ENCODE measurements at regions not wholly inside any gene's neighbourhood (a gene's known extent, or its start where the extent isn't known, plus 50 kb on each side); places are given as distances from the start of the nearest gene placed in this dataset.
"Not testable (repeated sequence)": the region's sequence is repeated elsewhere in the genome, so short reads cannot be mapped to it uniquely, and the experiment has no call there.

DNA sequence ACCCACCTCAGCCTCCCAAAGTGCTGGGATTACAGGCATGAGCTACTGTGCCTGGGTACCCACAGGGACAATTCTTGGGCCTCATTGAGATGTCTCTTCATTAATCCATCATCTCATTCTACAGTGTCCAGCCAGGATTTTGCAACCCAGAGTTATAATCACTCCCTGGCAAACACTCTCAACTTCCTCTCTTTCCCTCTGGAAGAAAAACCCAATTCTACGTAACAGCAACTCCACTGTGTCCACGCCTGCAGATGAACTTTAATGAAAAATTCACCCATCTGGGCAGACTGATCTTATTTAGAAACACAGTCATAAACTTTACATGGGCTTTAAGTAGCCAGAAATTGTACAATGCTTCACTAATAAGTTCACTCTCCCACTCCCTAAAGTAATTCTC, 90.1 kb upstream of the ABCC4 start:
- no peak for DNase-seq

DNA sequence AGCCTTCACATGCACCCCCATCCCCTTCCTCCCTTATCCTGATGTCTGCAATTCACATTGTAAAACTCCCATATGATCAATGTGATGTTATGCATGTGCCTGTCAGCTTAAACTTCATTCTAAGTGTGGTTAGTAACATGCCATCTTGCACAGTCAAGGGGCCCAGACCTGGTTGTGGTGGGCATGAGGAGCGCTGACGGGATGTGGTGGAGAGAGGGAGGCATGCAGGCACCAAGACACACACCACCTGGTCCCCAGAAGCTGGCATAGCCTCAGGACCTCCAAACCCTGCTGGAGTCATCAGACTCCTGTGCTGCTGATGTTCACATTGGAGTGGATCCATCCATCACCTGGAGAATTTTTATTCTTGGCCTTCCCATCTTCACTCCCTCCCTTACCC, 90.5 kb upstream of the ABCC4 start:
- DNase-seq: no peak

DNA sequence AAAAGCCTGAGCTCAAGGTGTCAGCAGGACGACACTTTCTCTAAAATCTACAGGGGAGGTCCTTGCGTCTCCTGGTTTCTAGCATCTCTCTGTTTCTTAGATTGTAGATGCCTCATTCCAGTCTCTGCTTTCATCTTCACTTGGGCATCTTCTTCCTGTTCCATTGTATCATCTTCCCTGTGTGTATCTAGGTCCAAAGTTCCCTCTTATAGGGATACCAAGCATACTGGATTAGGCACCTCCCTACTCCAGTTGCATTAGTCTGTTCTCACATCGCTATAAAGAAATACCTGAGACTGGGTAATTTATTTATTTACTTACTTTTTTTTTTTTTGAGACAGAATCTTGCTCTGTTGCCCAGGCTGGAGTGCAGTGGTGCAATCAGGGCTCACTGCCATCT, 91.3 kb upstream of the ABCC4 start:
- no peak for DNase-seq

DNA sequence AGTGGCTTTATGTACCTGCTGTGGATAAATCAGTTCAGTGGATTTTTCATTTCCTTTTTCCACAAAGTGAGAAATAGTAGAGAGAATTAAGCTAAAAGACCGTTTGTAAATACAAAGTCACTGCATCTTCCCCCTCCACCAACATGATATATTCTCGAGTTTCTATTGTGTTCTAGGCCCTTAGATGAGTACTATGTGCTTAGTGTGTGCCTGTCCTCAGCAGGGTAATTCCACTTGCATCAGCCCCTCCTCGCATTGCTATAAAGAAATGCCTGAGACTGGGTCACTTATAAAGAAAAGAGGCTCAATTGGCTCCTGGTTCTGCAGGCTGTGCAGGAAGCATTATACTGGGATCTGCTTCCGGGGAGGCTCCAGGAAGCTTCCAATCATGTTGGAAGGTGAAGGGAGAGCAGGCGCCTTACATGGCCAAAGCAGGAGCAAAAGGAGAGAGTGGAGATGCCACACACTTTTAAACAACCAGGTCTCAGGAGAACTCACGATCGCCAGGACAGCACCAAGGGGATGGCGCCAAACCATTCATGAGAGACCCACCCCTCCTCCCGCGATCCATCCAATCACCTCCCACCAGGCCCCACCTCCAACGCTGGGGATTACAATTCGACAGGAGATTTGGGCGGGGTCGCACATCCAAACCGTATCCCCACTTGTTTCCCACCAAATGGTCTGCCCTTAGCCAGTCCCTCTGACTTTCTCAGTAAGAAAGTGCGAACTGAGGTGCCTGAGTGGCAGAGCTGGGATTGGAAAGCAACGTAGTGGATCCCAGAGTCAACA, 102.3 kb upstream of the ABCC4 start:
- DNase-seq: no peak

DNA sequence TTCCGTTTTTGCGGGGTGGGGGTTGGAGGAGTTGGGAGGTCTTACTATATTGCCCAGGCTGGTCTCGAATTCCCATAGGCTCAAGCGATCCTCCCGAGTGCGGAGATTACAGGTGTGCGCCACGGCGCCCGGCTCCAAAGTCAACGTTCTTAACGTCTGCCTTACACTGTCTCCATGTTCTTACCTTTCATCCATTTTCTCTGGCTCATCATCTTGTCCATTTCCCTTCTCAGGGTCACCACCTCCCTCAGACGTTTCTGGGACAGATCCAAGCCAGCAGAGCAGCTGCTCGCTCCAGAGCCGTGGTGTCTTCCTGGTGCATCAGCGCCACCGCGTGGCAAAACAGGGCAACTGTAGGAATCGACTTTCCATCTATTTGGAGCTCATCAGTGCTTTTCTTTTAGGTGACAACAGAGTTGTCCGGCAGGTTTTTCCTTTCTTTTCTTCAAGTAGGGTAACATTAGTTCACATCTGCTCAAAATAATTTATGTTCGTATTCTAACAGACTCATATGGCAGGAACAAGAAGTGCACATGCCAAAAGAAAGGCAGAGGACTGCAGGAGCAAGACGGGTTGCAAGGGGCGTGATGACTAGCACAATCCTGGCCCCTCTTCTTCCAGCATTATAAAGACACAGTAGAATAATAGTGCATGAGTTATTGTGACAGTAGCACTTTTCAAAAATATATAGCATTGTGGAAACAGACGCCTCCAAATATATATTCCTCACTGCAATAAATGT, 103.1 kb upstream of the ABCC4 start:
- DNase-seq: peak; percentile 52

DNA sequence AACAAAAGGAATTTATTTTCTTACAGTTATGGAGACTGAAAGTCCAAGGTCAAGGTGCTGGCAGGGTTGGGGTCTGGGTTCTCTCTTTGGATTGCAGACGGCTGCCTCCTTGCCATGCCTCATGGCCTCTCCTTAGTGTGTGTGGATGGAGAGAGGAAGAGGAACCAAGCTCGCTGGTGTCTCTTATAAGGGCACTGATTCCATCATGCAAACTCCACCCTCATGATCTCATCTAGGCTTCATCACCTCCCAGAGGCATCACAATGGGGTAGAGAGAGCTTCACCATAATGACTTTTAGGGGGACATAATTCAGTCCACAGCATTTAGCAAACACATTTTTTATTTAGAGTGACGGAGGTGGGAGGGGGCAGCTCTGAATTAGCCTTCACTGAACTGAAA, 104.9 kb upstream of the ABCC4 start:
- no peak for DNase-seq

DNA sequence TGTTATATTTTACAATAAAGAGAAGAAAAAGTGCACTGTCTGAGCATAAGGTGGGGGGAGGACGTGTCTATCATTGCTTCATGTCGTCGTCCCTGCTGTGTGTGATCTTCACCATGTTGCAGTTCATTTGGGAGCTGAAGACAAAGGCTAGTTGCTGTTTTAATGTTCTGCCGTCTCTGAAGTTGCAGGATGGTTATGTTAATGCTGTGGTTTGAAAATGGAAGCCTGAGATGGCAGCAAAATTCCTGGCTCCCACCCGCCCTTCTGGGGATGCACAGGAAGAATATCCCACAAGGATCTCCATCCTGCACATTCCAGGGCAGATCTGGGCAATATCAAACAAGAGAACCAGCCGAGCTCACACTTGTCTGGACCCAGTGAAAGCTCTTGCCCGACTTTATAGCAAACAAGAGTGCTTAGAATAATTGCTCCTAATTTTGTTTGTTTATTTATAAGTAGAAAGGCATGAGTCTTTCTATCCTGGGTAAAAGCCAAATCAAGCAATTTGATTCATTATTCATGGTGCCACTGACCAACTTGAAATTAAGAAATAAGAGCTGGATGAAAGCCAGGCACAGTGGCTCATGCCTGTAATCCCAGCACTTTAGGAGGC, 110.3 kb upstream of the ABCC4 start:
- no peak for DNase-seq

DNA sequence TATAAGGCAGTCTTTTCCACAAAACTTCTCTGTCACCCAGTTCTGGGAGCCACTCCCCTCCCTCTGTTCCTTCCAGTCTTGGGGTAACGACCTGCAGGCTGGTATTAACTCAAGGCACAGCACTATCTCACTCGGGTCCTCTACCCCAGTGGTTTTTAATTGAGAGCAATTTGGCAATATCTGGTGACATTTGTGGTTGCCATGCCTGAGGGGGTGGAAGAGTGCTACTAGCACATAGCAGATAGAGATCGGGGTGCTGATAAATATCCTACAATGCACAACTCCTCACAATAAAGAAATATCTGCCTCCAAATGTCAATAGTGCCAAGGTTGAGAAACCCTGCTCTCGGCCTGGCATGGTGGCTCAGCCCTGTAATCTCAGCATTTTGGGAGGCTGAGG, 117.7 kb upstream of the ABCC4 start:
- no peak for DNase-seq

DNA sequence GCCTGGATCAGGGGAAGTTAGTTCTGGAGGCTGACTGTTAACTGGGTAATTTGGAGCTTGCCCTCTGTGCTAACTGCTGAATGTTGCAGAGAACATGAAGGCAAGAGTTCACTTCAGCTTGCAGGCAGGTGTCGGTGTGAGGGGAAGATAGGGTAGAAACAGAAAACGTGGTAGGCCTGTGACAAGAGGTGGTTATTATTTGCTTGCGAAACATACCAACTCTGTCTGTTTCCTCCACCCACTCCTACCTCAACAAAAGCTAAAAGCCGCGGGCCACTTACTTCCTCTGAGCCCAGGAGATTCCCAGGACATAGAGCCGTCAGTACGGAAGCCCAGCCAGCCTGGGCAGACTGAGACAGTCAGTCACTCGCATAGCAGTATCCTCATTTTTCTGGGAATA, 119.2 kb upstream of the ABCC4 start:
- DNase-seq: no peak

DNA sequence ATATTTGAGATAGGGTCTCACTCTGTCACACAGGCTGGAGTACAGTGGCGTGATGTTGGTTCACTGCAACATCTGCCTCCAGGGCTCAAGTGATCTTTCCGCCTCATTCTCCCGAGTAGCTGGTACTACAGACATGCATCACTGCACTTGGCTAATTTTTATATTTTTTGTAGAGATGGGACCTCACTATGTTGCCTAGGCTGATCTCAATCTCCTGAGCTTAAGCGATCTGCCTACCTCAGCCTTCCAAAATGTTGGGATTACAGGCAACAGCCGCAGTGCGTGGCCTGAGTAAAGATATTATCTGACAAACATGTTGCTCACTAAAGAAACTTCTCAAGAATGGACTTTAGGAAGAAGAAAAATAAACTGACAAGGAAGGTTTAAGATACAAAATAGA, 125.4 kb upstream of the ABCC4 start:
- peak; percentile 2 for DNase-seq

DNA sequence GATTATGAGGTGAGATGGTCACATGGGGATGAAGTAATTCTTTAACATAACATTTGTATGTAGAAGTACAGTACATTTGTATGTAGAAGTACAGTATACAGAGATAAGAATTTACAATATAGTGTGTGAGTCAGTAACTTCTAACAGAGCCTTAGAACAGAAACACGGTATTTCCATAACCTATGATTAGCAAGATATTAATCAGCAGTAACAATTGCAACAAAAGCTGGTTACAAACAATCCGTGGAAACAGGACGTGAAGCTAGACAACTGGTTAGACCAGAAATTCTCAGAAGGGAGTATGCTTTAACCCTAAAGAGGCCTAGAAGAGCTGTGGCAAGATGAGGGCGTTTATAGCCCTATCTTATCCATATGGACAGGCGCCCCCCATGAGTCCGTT, 122.0 kb upstream of the CLDN10 start:
- not testable (repeated sequence) for DNase-seq

DNA sequence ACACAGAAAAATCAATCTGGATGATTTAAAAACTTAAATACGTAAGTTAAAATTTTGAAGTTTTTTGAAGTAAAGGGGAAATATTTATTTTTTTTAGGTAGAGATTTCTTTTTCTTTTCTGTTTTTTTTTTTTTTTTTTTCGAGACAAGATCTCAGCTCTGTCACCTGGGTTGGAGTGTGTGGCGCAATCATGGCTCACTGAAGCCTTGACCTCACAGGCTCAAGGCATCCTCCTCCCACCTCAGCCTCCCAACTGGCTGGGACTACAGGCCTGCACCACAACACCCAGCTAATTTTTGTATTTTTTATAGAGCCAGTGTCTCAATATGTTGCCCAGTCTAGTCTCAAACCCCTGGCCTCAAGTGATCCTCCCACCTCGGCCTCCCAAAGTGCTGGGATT, 120.4 kb upstream of the CLDN10 start:
- no peak for DNase-seq

DNA sequence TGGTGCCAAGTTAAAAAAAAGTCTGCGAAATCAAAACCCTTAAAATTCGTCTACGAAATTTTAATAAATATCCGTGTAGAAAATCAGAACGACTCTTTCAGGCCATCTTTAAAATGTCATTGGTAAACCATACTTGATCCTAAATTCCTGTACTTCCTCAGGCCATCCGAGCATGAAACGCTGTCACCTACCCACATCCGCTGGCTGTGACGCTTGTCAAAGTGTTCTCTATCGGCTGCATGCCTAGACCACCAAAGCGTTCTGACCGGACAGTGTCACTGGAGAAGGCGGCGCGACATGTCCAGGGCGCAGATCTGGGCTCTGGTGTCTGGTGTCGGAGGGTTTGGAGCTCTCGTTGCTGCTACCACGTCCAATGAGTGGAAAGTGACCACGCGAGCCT, 119.0 kb upstream of the CLDN10 start:
- no peak for DNase-seq

DNA sequence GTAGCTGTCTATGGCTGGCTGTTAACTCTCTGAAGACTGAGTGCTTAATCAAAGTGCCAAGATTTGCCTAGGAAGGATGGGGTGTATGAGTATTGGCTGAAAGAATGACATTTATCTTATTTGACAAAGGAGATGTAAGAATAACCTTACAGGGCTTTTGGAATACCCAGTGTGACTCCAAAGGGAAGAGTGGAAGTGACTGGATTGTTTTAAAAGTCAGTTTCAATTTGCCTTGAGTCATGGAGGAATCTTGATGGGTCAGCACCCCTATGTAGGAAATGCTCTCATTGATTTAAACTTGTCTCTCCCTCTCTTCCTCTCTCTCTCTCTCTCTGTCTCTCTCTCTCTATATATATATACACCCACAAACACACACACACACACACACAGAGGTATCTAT, 118.4 kb upstream of the CLDN10 start:
- no peak for DNase-seq

DNA sequence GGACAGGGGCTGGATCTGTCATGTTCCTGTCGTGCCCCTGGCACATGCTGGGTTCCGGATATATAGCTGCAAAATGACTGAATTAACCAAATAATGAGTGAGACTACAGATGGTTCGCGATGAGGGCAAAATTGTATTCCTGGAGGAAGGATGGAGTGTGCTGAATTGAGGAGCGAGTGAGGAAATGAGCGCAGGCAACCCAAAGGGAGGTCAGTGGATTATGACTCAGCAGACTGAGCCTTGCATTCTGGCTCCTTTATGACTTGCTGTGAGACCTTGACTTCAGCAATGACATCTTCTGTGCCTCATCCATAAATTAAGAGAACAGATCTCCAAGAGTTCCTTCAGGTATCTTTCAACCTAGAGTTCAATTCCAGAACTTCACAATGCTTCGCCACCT, 115.0 kb upstream of the CLDN10 start:
- no peak for DNase-seq

DNA sequence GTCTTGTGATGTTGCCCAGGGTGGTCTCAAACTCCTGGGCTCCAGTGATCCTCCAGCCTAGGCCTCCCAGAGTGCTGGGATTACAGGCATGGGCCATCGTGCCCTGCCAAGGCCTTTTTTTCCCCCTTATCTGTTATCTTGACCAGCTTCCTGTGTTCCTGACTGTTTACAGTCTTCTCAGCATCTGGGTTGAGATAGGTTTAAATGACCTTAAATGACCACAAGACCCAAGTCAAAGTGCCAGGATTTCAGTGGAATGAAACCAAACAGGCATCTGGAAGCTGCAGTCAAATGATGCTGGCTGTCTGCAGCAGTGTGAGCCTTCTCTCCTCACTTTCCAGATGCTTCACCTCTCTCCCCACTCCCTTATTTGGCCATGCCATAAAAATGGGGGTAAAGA, 114.2 kb upstream of the CLDN10 start:
- no peak for DNase-seq

DNA sequence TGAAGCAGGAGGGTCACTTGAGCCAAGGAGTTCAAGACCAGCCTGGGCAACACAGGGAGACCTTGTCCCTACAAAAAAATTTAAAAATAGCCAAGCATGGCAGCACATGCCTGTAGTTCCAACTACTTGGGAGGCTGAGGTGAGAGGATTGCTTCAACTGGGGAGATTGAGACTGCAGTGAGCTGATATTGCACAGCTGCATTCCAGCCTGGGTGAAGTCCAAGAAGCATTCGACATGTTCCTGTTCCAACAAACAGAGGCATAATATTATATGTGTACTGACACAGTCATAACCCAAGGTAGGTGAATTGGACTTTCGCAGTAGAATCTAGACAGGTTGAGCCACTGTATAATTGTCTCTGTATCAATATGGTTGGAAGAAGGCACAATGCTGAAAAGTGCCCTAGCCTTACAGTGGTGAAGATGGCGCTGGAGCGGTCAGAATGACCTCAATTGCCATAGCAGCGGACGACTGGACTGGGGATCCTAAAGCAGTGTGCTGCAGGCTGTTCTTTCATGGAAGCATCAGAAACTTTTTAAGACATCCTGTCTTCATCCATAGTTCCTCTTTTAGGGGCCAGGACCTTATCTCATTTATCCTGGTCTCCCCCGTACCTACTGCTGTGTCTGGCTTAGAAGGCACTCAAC, 112.0 kb upstream of the CLDN10 start:
- no peak for DNase-seq

DNA sequence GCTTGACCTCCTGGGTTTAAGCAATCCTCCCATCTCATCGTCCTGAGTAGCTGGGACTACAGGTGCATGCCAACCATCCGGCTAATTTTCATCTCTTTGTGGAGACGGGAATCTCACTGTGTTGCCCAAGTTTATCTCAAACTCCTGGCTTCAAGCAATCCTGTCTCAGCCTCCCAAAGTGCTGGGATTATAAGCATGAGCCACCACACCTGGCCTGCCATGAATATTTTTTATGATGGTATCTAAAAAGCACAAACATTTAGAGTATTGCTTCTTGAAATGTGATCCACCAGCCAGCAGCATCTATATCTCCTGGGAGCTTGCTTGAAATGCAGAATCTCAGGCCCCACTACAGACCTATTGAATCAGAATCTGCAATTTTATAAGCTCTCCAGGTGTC, 111.2 kb upstream of the CLDN10 start:
- no peak for DNase-seq

DNA sequence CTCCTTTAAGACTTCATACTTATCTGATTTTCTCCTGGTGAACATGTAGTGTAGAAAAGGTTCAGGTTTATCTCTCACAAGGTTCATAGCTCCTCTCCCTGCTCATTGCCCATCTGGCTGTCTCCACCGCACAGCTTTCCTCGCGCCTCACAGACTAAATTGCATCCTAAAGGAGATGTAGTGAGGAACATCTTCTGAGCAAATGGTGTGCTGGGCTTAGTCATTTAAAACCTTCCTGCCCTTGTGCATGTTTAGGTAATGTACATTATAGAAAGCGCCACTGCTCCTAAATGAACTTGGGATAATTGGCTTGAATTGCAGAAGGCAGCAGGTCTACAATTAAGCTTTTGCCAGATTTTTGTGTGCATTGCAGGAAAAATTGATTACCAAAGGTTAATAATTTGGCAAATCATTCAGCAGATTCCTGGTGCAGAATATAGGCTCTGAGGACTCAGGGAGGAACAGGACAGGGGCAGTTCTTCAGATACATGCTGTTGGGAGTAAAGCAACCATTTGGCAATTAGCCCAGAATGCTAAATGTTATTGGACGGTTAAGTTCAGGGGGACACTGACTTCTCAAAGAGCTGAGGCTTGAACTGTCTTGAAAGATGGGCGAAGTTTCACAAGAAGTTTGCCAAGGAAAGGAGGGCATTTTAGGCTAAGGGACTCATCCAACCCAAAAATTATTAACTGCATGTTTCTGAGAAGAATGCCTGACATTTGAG, 108.4 kb upstream of the CLDN10 start:
- no peak for DNase-seq

DNA sequence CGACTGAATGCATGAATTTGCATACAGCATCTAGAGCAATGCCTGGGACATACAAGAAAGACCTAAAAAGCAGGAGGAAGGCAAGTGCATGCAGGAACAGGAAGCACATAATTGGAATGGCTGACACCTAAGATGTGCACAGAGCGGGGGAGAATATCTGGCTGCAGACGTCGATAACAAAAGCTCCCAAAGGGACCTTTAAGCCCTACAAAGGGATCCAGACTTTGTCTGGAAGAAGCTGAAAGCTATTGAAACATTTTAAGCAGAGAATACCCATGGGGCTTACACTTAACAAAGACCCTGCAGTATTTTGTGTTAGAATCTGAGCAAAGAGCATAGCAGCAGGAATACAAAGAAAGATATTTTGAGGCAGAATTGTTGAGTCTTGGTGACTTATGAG, 107.4 kb upstream of the CLDN10 start:
- no peak for DNase-seq

DNA sequence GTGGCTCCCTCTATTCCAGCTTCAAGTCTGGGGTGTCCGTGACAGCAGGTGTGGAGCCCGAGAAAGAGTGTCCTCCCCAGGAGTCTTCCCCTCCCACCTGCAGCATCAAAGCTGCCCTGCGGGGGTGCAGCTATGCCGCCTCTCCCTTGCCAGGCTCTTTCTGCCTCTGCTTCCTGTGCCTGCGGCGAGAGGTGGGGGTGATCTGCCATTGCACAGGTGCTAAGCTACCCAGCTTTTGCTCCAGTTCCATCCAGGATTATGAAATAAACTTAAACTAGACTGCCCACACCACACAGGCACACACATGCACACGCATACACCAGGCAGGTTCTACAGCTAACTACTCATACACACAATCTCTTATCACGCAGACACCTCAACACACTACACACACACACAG, 104.7 kb upstream of the CLDN10 start:
- no peak for DNase-seq

DNA sequence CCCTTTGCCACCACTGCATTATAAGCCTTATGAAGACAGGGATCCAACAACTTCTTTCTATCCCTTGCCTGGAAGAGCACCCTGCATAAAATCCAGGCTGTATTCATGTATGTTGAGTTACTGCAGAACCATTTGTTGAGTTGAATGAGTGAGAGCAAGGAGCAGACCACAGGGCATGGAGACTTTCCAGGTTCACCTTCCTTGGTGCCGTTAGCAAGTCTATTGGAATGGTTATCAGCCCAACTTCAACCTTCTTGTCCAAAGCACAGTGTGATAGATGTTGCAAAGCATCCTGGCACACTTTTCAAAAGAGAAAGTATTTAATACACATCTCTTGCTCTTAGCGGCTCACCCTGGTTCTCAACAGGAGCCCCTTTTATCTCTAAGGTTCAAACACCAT, 100.9 kb upstream of the CLDN10 start:
- DNase-seq: no peak

DNA sequence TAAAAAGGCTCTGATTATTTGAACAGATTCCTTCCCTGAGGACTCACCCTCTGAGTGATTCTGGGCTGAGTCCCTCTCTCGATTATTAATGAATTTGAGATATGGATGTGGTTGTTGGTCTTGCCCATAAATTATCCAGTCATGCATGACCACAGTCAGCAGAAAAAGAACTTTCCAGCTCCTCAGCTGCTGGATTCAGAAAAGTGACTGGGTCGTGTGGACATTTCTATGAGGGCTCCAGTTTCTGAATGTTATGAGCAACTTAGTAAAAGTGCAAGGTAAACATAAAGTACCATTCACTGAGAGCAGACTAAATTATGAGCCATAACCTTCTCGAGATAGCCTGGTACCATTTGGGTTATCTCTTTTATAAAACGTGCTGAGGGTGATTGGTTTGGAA, 100.1 kb upstream of the CLDN10 start:
- DNase-seq: no peak

Measured in NCI-H2171 (cell line).